Gastrocnemius medialis (tissue), 4 donors: ENCODE measurements at regions not wholly inside any gene's neighbourhood (a gene's known extent, or its start where the extent isn't known, plus 50 kb on each side); places are given as distances from the start of the nearest gene placed in this dataset.

Source experiments
- CTCF ChIP-seq, 5 experiments: fragments of 450-650 bp in 3 of 5; fragments of 200-600 bp in 2 of 5; sonication (generic) in 2 of 5; IDR thresholded peaks in 4 of 5; conservative IDR thresholded peaks in 1 of 5; 1 replicate in 4 of 5; 2 replicates in 1 of 5; pipeline ENCODE4 v1.5.1; 2016 to 2019; ENCODE audit warnings: antibody characterized with exemption in 5 of 5, mild to moderate bottlenecking in 3 of 5, moderate library complexity in 3 of 5
- POLR2A ChIP-seq, 2 donors: fragments of 450-650 bp; IDR thresholded peaks; one replicate each; pipeline ENCODE4 v1.6.1; 2017; ENCODE audit warnings: antibody characterized with exemption in 2 of 2, mild to moderate bottlenecking in 2 of 2, moderate library complexity in 2 of 2

DNA sequence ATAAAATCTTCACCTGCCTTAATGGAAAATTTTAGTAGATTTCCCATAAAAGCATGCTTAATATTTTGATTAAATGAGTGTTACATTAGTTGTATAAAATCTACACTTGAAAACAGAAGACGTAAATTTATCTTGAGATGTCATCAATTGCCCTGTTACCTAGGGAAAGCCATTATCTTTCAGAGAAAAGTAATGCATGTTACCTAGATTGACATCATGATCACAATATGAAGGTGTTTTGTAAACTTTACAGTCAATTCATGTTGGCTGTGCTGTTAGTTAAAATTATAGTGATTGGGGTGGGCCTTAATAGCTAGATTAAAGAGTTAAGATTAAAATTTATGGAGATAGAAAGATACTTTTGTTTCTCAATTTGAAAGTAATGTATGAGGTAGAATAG lies 293.2 kb upstream of the PCDH18 start:
- no peak for TF ChIP-seq CTCF (IDR thresholded peaks at IDR 0.05 in 4 of 5, conservative IDR thresholded peaks at IDR 0.05 in 1 of 5)
- TF ChIP-seq POLR2A (IDR thresholded peaks at IDR 0.05) = no peak
